ENCODE measurements at regions not wholly inside any gene's neighbourhood (a gene's known extent, or its start where the extent isn't known, plus 50 kb on each side); places are given as distances from the start of the nearest gene placed in this dataset.

DNA sequence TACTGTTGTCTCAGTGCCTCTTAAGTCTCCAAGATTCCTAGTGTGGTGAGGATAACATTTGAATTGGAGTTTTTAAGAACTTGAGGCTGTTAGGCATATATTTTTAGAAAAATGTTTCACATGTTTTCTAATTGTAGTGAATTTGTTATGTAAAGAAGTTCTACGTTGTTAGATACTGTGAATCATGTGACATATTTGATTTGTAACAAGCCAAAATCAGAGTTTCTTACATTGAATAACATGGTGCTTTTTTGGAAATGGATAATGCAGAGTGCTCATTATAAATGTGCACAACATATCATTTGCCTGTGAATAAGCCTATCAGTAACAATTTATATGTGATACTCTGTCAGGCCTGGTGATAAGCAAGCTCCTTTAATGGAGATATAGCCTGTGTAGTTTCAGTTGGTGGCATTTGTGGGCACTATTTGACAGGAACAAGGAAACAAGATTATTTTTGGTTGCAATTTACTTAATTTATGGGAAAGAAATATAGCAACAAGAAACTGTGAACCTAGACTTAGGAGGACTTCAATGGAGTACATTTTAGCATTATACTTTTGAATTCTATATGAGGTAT lies 328.8 kb downstream of the ARPP21 start:
- H3K9me3 Mint-ChIP-seq = no peaks in the 10 kb centered on the region
- peaks cover 2% of the 10 kb centered on the region for H3K4me1 Mint-ChIP-seq
- peaks cover 1% of the 10 kb centered on the region for H3K27me3 Mint-ChIP-seq
- no peak overlapping the region for H3K4me3 Mint-ChIP-seq
- H3K36me3 Mint-ChIP-seq (ENCODE audit: low read depth) = no peaks in the 10 kb centered on the region
- DNase-seq = no peak
- no peak overlapping the region for H3K27ac Mint-ChIP-seq
- ChIA-PET POLR2A (no interaction called here), CTCF (no interaction called here)

GRCh38 chr3:35969406-35969805 lies 330.1 kb downstream of the ARPP21 start:
- ChIA-PET CTCF (no interaction called here), POLR2A (no interaction called here)
- DNase-seq = no peak
- Mint-ChIP-seq H3K27me3 (no peaks in the 10 kb centered on the region), H3K27ac (no peak overlapping the region), H3K4me1 (peaks cover 2% of the 10 kb centered on the region), H3K9me3 (no peaks in the 10 kb centered on the region), H3K36me3 (ENCODE audit: low read depth) (no peaks in the 10 kb centered on the region), H3K4me3 (no peak overlapping the region)

DNA sequence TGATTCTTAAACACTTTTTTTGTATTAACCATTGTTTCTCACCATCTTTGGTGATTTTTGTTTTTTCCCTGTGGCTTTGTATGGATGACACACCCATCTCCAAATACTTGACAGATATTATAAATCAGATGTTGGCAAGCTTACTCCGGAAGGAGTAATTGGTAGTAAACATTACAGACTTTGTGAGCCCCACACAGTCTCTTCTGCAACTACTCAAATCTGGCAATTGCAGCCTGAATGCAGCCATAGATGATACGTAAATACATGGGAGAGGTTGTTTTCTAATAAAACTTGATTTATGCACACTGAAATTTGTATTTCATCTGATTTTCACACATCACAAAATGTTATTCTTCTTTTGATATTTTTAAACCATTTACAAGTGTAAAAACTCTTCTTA lies 331.5 kb downstream of the ARPP21 start:
- H3K9me3 Mint-ChIP-seq = no peaks in the 10 kb centered on the region
- DNase-seq = no peak
- no peak overlapping the region for H3K4me3 Mint-ChIP-seq
- no peaks in the 10 kb centered on the region for H3K27me3 Mint-ChIP-seq
- POLR2A ChIA-PET = no interaction called here
- CTCF ChIA-PET = no interaction called here
- peaks cover 2% of the 10 kb centered on the region for H3K4me1 Mint-ChIP-seq
- H3K27ac Mint-ChIP-seq = no peak overlapping the region
- H3K36me3 Mint-ChIP-seq (ENCODE audit: low read depth) = no peaks in the 10 kb centered on the region

DNA sequence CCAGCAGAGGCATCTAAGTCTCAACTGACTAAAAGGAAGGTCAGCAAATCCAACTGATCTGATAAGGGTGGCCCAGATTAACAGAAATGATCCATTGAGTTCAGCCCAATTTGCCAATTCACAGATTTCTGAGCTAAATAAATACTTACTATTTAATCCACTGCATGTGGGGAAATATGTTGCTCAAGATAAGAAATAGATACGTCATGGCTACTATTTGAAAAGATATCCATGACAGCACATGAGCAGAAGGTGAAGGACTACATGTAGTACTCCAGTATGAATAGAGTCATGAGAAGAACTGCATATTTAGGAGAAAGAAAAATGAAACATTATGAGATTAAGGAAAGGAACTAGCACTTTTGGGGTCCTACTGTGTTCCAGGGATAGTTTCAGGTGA lies 332.4 kb downstream of the ARPP21 start:
- H3K9me3 Mint-ChIP-seq = no peaks in the 10 kb centered on the region

DNA sequence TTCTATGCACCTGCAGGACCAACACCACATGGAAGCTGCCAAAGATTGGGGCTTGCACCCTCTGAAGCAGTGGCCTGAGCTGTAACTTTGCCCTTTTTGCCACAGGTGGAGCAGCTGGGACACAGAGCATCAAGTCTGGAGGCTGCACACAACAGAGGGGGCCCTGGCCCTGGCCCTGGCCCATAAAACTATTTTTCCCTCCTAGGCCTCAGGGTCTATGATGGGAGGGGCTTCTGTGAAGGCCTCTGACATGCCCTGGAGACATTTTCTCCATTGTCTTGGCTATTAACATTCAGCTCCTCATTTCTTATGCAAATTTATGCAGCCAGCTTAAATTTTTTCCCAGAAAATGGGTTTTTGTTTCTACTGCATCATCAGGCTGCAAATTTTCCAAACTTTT lies 335.5 kb downstream of the ARPP21 start:
- H3K27ac Mint-ChIP-seq = no peak overlapping the region
- CTCF ChIA-PET = no interaction called here
- H3K9me3 Mint-ChIP-seq = no peaks in the 10 kb centered on the region
- no peaks in the 10 kb centered on the region for H3K27me3 Mint-ChIP-seq
- peaks cover 2% of the 10 kb centered on the region for H3K4me1 Mint-ChIP-seq
- H3K36me3 Mint-ChIP-seq (ENCODE audit: low read depth) = no peaks in the 10 kb centered on the region
- no peak overlapping the region for H3K4me3 Mint-ChIP-seq
- DNase-seq = no peak
- POLR2A ChIA-PET = no interaction called here

More for the DNA sequence above, 332.4 kb downstream of the ARPP21 start:
- H3K27me3 Mint-ChIP-seq = no peaks in the 10 kb centered on the region
- H3K4me3 Mint-ChIP-seq = no peak overlapping the region
- no peak overlapping the region for H3K27ac Mint-ChIP-seq
- CTCF ChIA-PET = no interaction called here
- POLR2A ChIA-PET = no interaction called here
- H3K4me1 Mint-ChIP-seq = peaks cover 2% of the 10 kb centered on the region
- no peaks in the 10 kb centered on the region for H3K36me3 Mint-ChIP-seq (ENCODE audit: low read depth)
- no peak for DNase-seq

- no peak overlapping the region for H3K4me3 Mint-ChIP-seq
- H3K9me3 Mint-ChIP-seq = no peaks in the 10 kb centered on the region
- no peaks in the 10 kb centered on the region for H3K27me3 Mint-ChIP-seq
- CTCF ChIA-PET = no interaction called here
- no peaks in the 10 kb centered on the region for H3K4me1 Mint-ChIP-seq
- POLR2A ChIA-PET = no interaction called here
- H3K27ac Mint-ChIP-seq = no peak overlapping the region
- no peak for DNase-seq
- H3K36me3 Mint-ChIP-seq (ENCODE audit: low read depth) = no peaks in the 10 kb centered on the region
These were observed 346.8 kb downstream of the ARPP21 start for GRCh38 chr3:35986161-35986560.

- Mint-ChIP-seq H3K4me3 (no peak overlapping the region), H3K27me3 (no peaks in the 10 kb centered on the region), H3K9me3 (no peaks in the 10 kb centered on the region), H3K36me3 (ENCODE audit: low read depth) (no peaks in the 10 kb centered on the region), H3K27ac (no peak overlapping the region), H3K4me1 (no peaks in the 10 kb centered on the region)
- ChIA-PET POLR2A (no interaction called here), CTCF (no interaction called here)
- no peak for DNase-seq
These were observed 348.1 kb downstream of the ARPP21 start for GRCh38 chr3:35987386-35987785.

DNA sequence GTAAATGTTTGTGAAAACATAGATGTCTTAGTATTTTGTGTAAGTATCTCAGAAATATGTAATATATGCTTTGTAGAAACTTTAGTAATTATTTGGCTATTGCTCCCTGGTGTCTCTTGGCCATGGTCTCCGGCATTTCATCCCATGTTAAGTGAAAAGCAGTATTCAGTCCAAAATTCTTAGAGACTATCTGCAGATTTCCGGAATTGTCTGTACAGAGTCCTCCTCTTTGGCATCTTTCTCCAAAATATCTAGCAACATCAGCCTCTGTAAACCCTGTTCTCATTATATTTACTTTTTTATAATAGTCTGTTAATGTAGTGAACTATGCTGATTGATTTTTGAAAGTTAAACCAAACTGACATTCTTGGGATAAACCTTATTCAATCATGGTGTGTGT lies 352.7 kb downstream of the ARPP21 start:
- DNase-seq = no peak
- H3K4me1 Mint-ChIP-seq = no peaks in the 10 kb centered on the region
- no peaks in the 10 kb centered on the region for H3K9me3 Mint-ChIP-seq
- no peak overlapping the region for H3K27ac Mint-ChIP-seq
- CTCF ChIA-PET = no interaction called here
- no peaks in the 10 kb centered on the region for H3K27me3 Mint-ChIP-seq
- H3K36me3 Mint-ChIP-seq (ENCODE audit: low read depth) = no peaks in the 10 kb centered on the region
- no peak overlapping the region for H3K4me3 Mint-ChIP-seq
- POLR2A ChIA-PET = no interaction called here

- Mint-ChIP-seq H3K9me3 (peaks cover 6% of the 10 kb centered on the region), H3K4me3 (no peak overlapping the region), H3K27ac (no peak overlapping the region), H3K27me3 (no peaks in the 10 kb centered on the region), H3K4me1 (no peaks in the 10 kb centered on the region), H3K36me3 (ENCODE audit: low read depth) (no peaks in the 10 kb centered on the region)
- CTCF ChIA-PET = no interaction called here
- DNase-seq = no peak
- POLR2A ChIA-PET = no interaction called here
These were observed 368.5 kb upstream of the STAC start for GRCh38 chr3:36011791-36012190.

- no peak for DNase-seq
- POLR2A ChIA-PET = no interaction called here
- Mint-ChIP-seq H3K27ac (no peak overlapping the region), H3K4me1 (no peaks in the 10 kb centered on the region), H3K36me3 (ENCODE audit: low read depth) (no peaks in the 10 kb centered on the region), H3K9me3 (peaks cover 3% of the 10 kb centered on the region), H3K27me3 (no peaks in the 10 kb centered on the region), H3K4me3 (no peak overlapping the region)
- CTCF ChIA-PET = no interaction called here
These were observed 366.9 kb upstream of the STAC start for GRCh38 chr3:36013425-36013824.

DNA sequence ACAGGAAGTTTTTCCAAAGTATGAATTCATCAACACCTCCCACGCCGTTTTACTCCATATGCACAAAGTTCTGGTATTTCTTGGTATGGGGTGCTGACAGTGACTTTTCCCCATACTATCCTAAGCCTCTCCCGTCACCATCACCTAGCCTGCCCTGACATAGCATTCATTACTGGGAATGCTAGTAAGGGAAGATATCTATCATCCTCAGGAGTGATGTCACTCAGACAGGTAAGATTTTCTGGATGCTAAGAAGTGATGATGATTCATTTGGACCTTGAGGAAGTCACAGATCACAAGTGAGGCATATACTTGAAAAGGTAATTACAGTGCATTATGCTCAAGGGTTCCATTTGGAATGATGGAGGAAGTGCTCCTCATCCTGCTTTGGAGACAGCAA lies 355.1 kb upstream of the STAC start:
- no peak overlapping the region for H3K27ac Mint-ChIP-seq
- POLR2A ChIA-PET = no interaction called here
- CTCF ChIA-PET = no interaction called here
- no peak overlapping the region for H3K4me3 Mint-ChIP-seq
- no peaks in the 10 kb centered on the region for H3K4me1 Mint-ChIP-seq
- H3K36me3 Mint-ChIP-seq (ENCODE audit: low read depth) = no peaks in the 10 kb centered on the region
- H3K9me3 Mint-ChIP-seq = no peaks in the 10 kb centered on the region
- no peaks in the 10 kb centered on the region for H3K27me3 Mint-ChIP-seq
- no peak for DNase-seq

GRCh38 chr3:36032180-36033047 lies 347.9 kb upstream of the STAC start:
- no peak overlapping the region for H3K4me3 Mint-ChIP-seq
- no peaks in the 10 kb centered on the region for H3K4me1 Mint-ChIP-seq
- no peak overlapping the region for H3K27ac Mint-ChIP-seq
- H3K27me3 Mint-ChIP-seq = no peaks in the 10 kb centered on the region
- peaks cover 3% of the 10 kb centered on the region for H3K9me3 Mint-ChIP-seq
- DNase-seq = no peak
- POLR2A ChIA-PET = no interaction called here
- H3K36me3 Mint-ChIP-seq (ENCODE audit: low read depth) = no peaks in the 10 kb centered on the region
- CTCF ChIA-PET = no interaction called here

- POLR2A ChIA-PET = no interaction called here
- no peaks in the 10 kb centered on the region for H3K27me3 Mint-ChIP-seq
These were observed 321.8 kb upstream of the STAC start for GRCh38 chr3:36058404-36059030.

GRCh38 chr3:36060950-36061349 lies 319.4 kb upstream of the STAC start:
- ChIA-PET POLR2A (no interaction called here), CTCF (no interaction called here)
- H3K36me3 Mint-ChIP-seq (ENCODE audit: low read depth) = no peaks in the 10 kb centered on the region
- H3K4me3 Mint-ChIP-seq = no peak overlapping the region
- H3K9me3 Mint-ChIP-seq = no peaks in the 10 kb centered on the region
- H3K4me1 Mint-ChIP-seq = no peaks in the 10 kb centered on the region
- H3K27ac Mint-ChIP-seq = no peak overlapping the region
- no peaks in the 10 kb centered on the region for H3K27me3 Mint-ChIP-seq
- DNase-seq = no peak

More at GRCh38 chr3:36058404-36059030, 321.8 kb upstream of the STAC start:
- DNase-seq = no peak
- H3K4me1 Mint-ChIP-seq = no peaks in the 10 kb centered on the region
- H3K4me3 Mint-ChIP-seq = no peak overlapping the region
- H3K9me3 Mint-ChIP-seq = peaks cover 3% of the 10 kb centered on the region
- CTCF ChIA-PET = no interaction called here
- no peak overlapping the region for H3K27ac Mint-ChIP-seq
- no peaks in the 10 kb centered on the region for H3K36me3 Mint-ChIP-seq (ENCODE audit: low read depth)
